Upper lobe of right lung (tissue), 1 donor: ENCODE measurements at regions not wholly inside any gene's neighbourhood (a gene's known extent, or its start where the extent isn't known, plus 50 kb on each side); places are given as distances from the start of the nearest gene placed in this dataset.
A peak's percentile ranks its signal among the peaks of the same experiment; 100 is the strongest.

Experiments used
- ATAC-seq: fragments of 200-7000 bp; cut with Tn5 transposase; one replicate; pipeline ENCODE4 v1.9.1; 2020; ENCODE audit warnings: mild to moderate bottlenecking, moderate library complexity
- DNase-seq: peaks from one replicate; pipeline ENCODE4 v3.0.0-alpha.2; 2020
- H3K27ac ChIP-seq: fragments of 200-600 bp; one replicate; pipeline ENCODE4 v1.8.0; 2022
- H3K27me3 ChIP-seq: fragments of 200-600 bp; one replicate; pipeline ENCODE4 v1.8.0; 2022; ENCODE audit warnings: mild to moderate bottlenecking
- H3K36me3 ChIP-seq: fragments of 200-600 bp; one replicate; pipeline ENCODE4 v1.8.0; 2022
- H3K4me1 ChIP-seq: fragments of 200-600 bp; one replicate; pipeline ENCODE4 v1.8.0; 2022
- H3K4me3 ChIP-seq: fragments of 200-600 bp; one replicate; pipeline ENCODE4 v1.8.0; 2022; ENCODE audit warnings: mild to moderate bottlenecking
- H3K9me3 ChIP-seq: fragments of 200-600 bp; one replicate; pipeline ENCODE4 v1.8.0; 2022
- CTCF ChIP-seq: fragments of 200-600 bp; IDR thresholded peaks from one replicate; pipeline ENCODE4 v1.8.0; 2022; ENCODE audit warnings: antibody characterized with exemption
- intact Hi-C: fragments of 100-400 bp; cut with DNase I; formaldehyde crosslinking; loops from one replicate; pipeline ENCODE4 v1.11.0; 2022
- donor health status: DM: no; HTN: yes; CAD: no; lungs with severe emphysema.

GRCh38 chr10:3511483-3511882, 273.5 kb downstream of the KLF6 start:
- Histone ChIP-seq H3K27ac (no peak overlapping the region), H3K36me3 (no peaks in the 10 kb centered on the region), H3K9me3 (no peaks in the 10 kb centered on the region), H3K27me3 (no peaks in the 10 kb centered on the region), H3K4me1 (no peaks in the 10 kb centered on the region), H3K4me3 (no peak overlapping the region)
- intact Hi-C loops, result no loop called here
- no peak for TF ChIP-seq CTCF
- ATAC-seq, result no peak
- DNase-seq, result no peak

- Histone ChIP-seq H3K4me1 (no peaks in the 10 kb centered on the region), H3K27me3 (no peaks in the 10 kb centered on the region), H3K27ac (no peak overlapping the region), H3K4me3 (no peak overlapping the region), H3K36me3 (no peaks in the 10 kb centered on the region), H3K9me3 (no peaks in the 10 kb centered on the region)
- ATAC-seq (no peak), DNase-seq (no peak)
- TF ChIP-seq CTCF, result no peak
- intact Hi-C loops, result no loop called here
Measured at GRCh38 chr10:3510741-3511140, 274.3 kb downstream of the KLF6 start.

- TF ChIP-seq CTCF, result no peak
- H3K27me3 ChIP-seq, result no peaks in the 10 kb centered on the region
- no peaks in the 10 kb centered on the region for H3K4me1 ChIP-seq
- DNase-seq, result no peak
- H3K36me3 ChIP-seq, result no peaks in the 10 kb centered on the region
- H3K4me3 ChIP-seq, result no peak overlapping the region
- no peak overlapping the region for H3K27ac ChIP-seq
- intact Hi-C loops, result no loop called here
- ATAC-seq, result no peak
- no peaks in the 10 kb centered on the region for H3K9me3 ChIP-seq
Measured at GRCh38 chr10:3509355-3509754, 275.7 kb downstream of the KLF6 start.

GRCh38 chr10:3503299-3503698, 281.7 kb downstream of the KLF6 start:
- H3K36me3 ChIP-seq, result no peaks in the 10 kb centered on the region
- H3K27me3 ChIP-seq, result no peaks in the 10 kb centered on the region
- peak; percentile 58 for ATAC-seq
- H3K9me3 ChIP-seq, result no peaks in the 10 kb centered on the region
- intact Hi-C loops, result no loop called here
- TF ChIP-seq CTCF, result no peak
- DNase-seq, result no peak
- H3K27ac ChIP-seq, result no peak overlapping the region
- no peak overlapping the region for H3K4me3 ChIP-seq
- H3K4me1 ChIP-seq, result no peaks in the 10 kb centered on the region

- H3K27ac ChIP-seq, result peak overlapping the region; percentile 18
- TF ChIP-seq CTCF, result no peak
- intact Hi-C loops, result no loop called here
- H3K9me3 ChIP-seq, result no peaks in the 10 kb centered on the region
- DNase-seq (no peak), ATAC-seq (no peak)
- no peaks in the 10 kb centered on the region for H3K27me3 ChIP-seq
- no peak overlapping the region for H3K4me3 ChIP-seq
- H3K36me3 ChIP-seq, result no peaks in the 10 kb centered on the region
- no peaks in the 10 kb centered on the region for H3K4me1 ChIP-seq
Measured at GRCh38 chr10:3502673-3503072, 282.3 kb downstream of the KLF6 start.

GRCh38 chr10:3500408-3500856, 284.6 kb downstream of the KLF6 start:
- peak overlapping the region; percentile 58 for H3K27ac ChIP-seq
- intact Hi-C loops, result no loop called here
- H3K27me3 ChIP-seq, result no peaks in the 10 kb centered on the region
- TF ChIP-seq CTCF, result no peak
- no peak overlapping the region for H3K4me3 ChIP-seq
- DNase-seq, result peak; percentile 79
- peak; percentile 90 for ATAC-seq
- no peaks in the 10 kb centered on the region for H3K9me3 ChIP-seq
- no peaks in the 10 kb centered on the region for H3K4me1 ChIP-seq
- no peaks in the 10 kb centered on the region for H3K36me3 ChIP-seq
